Thoracic aorta (tissue), 2 donors: ENCODE measurements at regions not wholly inside any gene's neighbourhood (a gene's known extent, or its start where the extent isn't known, plus 50 kb on each side); places are given as distances from the start of the nearest gene placed in this dataset.

Experiments
- ATAC-seq: fragments of 150-250 bp; one replicate; pipeline ENCODE4 v1.8.0; 2017; ENCODE audit warnings: low read depth; ENCODE audit not compliant: insufficient number of reproducible peaks, low FRiP score
- DNase-seq: peaks from one replicate; pipeline ENCODE4 v3.0.0-alpha.2; 2020; ENCODE audit warnings: low spot score
- H3K27ac ChIP-seq, 2 donors: fragments of 200-600 bp; sonication (generic); 1 replicate in 1 of 2; 2 replicates in 1 of 2; pipeline ENCODE4 v1.5.1; 2016; ENCODE audit warnings: mild to moderate bottlenecking in 2 of 2, moderate library complexity in 2 of 2
- H3K27me3 ChIP-seq: fragments of 200-600 bp; sonication (generic); replicated peaks from 2 replicates; pipeline ENCODE4 v1.6.0; 2016; ENCODE audit warnings: mild to moderate bottlenecking; ENCODE audit not compliant: insufficient read depth
- H3K36me3 ChIP-seq: fragments of 200-600 bp; sonication (generic); one replicate; pipeline ENCODE4 v1.5.1; 2016
- H3K4me1 ChIP-seq, 2 donors: fragments of 200-600 bp; sonication (generic); 1 replicate in 1 of 2; 2 replicates in 1 of 2; pipeline versions ENCODE4 v1.5.1 to v1.6.0; 2016; ENCODE audit warnings: low read depth in 2 of 2, mild to moderate bottlenecking in 1 of 2; ENCODE audit not compliant: control insufficient read depth in 1 of 2
- H3K4me3 ChIP-seq: fragments of 200-600 bp; sonication (generic); 2 replicates; pipeline ENCODE4 v1.5.1; 2016; ENCODE audit warnings: mild to moderate bottlenecking
- H3K9me3 ChIP-seq: fragments of 200-600 bp; sonication (generic); 2 replicates; pipeline ENCODE4 v1.5.1; 2016
- TF ChIP-seq, protein P1 (sequence below): fragments of 200-600 bp; sonication (generic); IDR thresholded peaks from one replicate; pipeline ENCODE4 v1.5.1; 2019; ENCODE audit warnings: antibody characterized with exemption

DNA sequence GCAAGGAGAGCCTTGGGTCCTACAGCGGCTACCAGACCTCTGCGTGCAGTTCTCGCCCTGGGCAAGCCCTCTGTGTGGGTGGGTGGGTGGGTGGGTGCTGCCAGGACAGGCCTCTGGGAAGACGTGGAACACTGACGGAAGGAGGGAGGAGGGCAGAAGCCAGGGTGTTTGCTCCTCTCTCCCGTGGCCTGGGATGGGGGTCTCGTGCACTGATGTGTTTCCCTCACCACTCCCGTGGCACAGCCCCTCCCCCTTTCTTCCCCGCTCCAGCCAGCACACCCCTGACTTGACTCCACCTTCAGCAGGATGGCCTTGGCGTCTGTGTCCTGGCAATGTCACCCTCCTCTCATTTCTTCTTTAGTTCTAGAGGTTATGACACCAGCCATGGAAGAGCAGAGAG lies 130.0 kb downstream of the CDH26 start:
- Histone ChIP-seq H3K36me3 (no peaks in the 10 kb centered on the region), H3K4me1 (no peaks in the 10 kb centered on the region), H3K9me3 (no peaks in the 10 kb centered on the region), H3K27me3 (no peaks in the 10 kb centered on the region), H3K4me3 (no peak overlapping the region), H3K27ac (no peak overlapping the region)
- TF ChIP-seq, protein P1, sequence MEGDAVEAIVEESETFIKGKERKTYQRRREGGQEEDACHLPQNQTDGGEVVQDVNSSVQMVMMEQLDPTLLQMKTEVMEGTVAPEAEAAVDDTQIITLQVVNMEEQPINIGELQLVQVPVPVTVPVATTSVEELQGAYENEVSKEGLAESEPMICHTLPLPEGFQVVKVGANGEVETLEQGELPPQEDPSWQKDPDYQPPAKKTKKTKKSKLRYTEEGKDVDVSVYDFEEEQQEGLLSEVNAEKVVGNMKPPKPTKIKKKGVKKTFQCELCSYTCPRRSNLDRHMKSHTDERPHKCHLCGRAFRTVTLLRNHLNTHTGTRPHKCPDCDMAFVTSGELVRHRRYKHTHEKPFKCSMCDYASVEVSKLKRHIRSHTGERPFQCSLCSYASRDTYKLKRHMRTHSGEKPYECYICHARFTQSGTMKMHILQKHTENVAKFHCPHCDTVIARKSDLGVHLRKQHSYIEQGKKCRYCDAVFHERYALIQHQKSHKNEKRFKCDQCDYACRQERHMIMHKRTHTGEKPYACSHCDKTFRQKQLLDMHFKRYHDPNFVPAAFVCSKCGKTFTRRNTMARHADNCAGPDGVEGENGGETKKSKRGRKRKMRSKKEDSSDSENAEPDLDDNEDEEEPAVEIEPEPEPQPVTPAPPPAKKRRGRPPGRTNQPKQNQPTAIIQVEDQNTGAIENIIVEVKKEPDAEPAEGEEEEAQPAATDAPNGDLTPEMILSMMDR: no peak
- ATAC-seq: no peak
- DNase-seq: no peak

DNA sequence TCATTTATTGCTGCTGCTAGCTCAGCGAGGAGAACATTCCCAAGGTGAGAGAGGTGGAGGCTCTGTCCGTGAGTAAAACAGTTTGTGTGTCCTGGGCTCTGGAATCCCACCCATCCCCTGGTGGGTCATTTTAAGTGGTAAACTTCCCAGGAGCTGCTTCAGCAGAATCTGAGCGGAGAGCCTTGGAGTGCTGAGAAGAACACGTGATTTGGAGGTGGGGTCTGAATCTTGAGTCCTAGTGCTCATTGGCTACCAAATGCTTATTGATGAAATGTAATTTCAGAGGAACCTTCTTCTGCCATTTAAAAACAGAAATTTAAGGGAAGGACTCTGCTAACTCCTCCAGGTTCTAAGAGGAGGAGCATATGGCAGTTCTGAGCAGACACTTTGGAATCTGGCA lies 132.4 kb downstream of the CDH26 start:
- Histone ChIP-seq H3K27me3 (no peaks in the 10 kb centered on the region), H3K4me3 (no peak overlapping the region), H3K9me3 (no peaks in the 10 kb centered on the region), H3K27ac (no peak overlapping the region), H3K4me1 (peaks cover 2 to 7% of the 10 kb centered on the region in 2 donors), H3K36me3 (no peaks in the 10 kb centered on the region)
- DNase-seq: no peak
- TF ChIP-seq, protein P1: no peak
- no peak for ATAC-seq

DNA sequence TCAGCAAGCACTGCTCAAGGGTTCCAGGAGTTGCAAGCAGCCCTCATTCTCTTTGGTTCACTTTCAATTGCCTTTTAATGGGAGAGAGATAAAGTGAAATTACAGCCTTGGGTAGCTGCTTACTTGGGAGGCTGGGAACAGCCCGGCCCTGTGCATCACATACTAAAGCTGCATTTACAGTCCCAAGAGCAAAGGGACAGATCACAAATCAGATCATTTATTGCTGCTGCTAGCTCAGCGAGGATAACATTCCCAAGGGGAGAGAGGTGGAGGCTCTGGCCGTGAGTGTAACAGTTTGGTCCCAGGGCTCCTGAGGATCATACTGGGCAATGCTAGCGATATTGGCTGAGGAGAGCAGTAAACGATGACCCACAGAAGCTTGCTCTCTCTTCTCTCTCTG lies 133.1 kb downstream of the CDH26 start:
- ATAC-seq (no peak), DNase-seq (no peak)
- Histone ChIP-seq H3K36me3 (no peaks in the 10 kb centered on the region), H3K27ac (no peak overlapping the region), H3K4me1 (peaks cover 2 to 7% of the 10 kb centered on the region in 2 donors), H3K4me3 (no peak overlapping the region), H3K27me3 (no peaks in the 10 kb centered on the region), H3K9me3 (no peaks in the 10 kb centered on the region)
- TF ChIP-seq, protein P1: no peak

DNA sequence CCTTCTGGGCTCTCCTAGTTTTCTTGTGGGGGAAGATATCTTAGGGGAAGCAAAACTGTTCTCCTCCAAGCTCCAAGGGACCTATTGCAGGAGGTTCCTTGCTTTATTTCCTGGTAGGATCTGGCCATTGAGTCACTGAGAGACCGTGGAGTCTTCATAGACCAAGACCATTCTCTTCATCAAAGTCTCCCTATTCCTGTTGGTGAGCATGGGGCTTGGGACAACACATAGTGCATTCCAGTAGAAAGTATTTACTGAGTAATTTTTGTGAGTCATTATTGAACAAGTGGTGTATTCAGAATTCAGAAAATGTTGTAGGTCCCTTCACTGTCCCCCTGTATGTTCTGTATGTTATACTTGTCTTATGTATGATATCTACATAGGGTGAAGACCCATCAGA lies 133.6 kb downstream of the CDH26 start:
- Histone ChIP-seq H3K27ac (no peak overlapping the region), H3K9me3 (no peaks in the 10 kb centered on the region), H3K27me3 (no peaks in the 10 kb centered on the region), H3K36me3 (no peaks in the 10 kb centered on the region), H3K4me3 (no peak overlapping the region), H3K4me1 (peaks cover 2 to 7% of the 10 kb centered on the region in 2 donors)
- ATAC-seq (no peak), DNase-seq (no peak)
- TF ChIP-seq, protein P1: no peak

DNA sequence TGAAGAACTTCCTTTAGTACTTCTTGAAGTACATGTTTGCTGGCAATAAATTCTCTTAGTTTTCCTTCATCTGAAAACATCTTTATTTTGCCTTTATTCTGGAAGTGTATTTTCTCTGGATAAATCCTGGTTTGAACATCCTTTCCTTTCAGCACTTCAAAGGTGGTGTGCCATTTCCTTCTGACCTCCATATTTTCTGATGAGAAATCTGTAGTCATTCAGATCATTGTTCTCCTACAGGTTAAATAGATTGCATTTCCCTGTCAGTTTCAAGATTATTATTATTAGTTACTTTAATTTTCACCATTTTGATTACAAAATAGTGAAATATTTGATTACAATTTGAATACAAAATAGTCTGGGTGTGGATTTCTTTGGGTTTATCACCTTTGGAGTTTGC lies 134.5 kb downstream of the CDH26 start:
- TF ChIP-seq, protein P1: no peak
- Histone ChIP-seq H3K36me3 (no peaks in the 10 kb centered on the region), H3K27ac (no peak overlapping the region), H3K4me1 (peaks cover 2 to 7% of the 10 kb centered on the region in 2 donors), H3K27me3 (no peaks in the 10 kb centered on the region), H3K9me3 (no peaks in the 10 kb centered on the region), H3K4me3 (no peak overlapping the region)
- DNase-seq: no peak
- ATAC-seq: no peak
